Activated naive CD4-positive, alpha-beta T cell treated with anti-CD3 and anti-CD28 coated beads for 36 hours (primary cell): ENCODE measurements at regions not wholly inside any gene's neighbourhood (a gene's known extent, or its start where the extent isn't known, plus 50 kb on each side); places are given as distances from the start of the nearest gene placed in this dataset.

Experiments used
- CTCF ChIA-PET: fragments of 350-600 bp; sonication (Branson Sonifier 250); formaldehyde crosslinking; loops from one replicate; lab custom pipeline; 2021; ENCODE audit warnings: antibody characterized with exemption; lab: Charles Lee
- DNase-seq: peaks from one replicate; pipeline ENCODE4 v3.0.0-alpha.2; 2020
- H3K27ac Mint-ChIP-seq: one replicate; pipeline ENCODE4 v1.8.0; 2021; ENCODE audit warnings: mild to moderate bottlenecking, mixed read lengths
- H3K27me3 Mint-ChIP-seq: one replicate; pipeline ENCODE4 v1.8.0; 2021; ENCODE audit warnings: low read depth, mixed read lengths
- H3K36me3 Mint-ChIP-seq: one replicate; pipeline ENCODE4 v1.8.0; 2021; ENCODE audit warnings: low read depth, mixed read lengths
- H3K4me1 Mint-ChIP-seq: one replicate; pipeline ENCODE4 v1.8.0; 2021; ENCODE audit warnings: low read depth, mixed read lengths
- H3K4me3 Mint-ChIP-seq: one replicate; pipeline ENCODE4 v1.8.0; 2021; ENCODE audit warnings: mild to moderate bottlenecking, moderate library complexity, mixed read lengths
- H3K9me3 Mint-ChIP-seq: one replicate; pipeline ENCODE4 v1.8.0; 2021; ENCODE audit warnings: mixed read lengths
- intact Hi-C: fragments of 100-400 bp; cut with micrococcal nuclease; formaldehyde crosslinking; loops from one replicate; pipeline ENCODE4 v1.15.1; 2023

GRCh38 chr4:12584116-12584875 lies 899.8 kb downstream of the RAB28 start:
- no peak for DNase-seq
- Mint-ChIP-seq H3K36me3 (no peaks in the 10 kb centered on the region), H3K4me1 (no peaks in the 10 kb centered on the region), H3K4me3 (no peak overlapping the region), H3K27ac (no peak overlapping the region), H3K9me3 (no peaks in the 10 kb centered on the region), H3K27me3 (no peaks in the 10 kb centered on the region)
- CTCF ChIA-PET, result no interaction called here
- intact Hi-C loops, result no loop called here

DNA sequence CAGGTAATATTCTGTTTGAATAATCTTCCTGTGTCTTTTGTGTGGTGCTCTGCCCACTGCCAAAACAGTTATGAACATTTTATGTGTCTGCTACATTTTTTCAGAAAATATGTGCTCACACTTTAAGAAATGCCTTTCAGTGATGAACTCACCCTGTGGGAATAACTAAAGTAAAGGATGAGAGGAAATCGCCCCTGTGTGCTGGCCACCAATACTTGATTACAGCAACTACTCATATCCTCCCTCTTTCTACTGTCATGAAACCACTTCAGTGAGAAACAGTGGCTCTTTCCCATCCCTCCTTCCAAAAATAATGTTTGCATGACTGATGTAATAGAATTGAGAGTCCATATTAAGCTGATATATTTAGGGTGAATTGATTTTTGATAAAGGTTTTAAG lies 900.9 kb downstream of the RAB28 start:
- no peak for DNase-seq
- Mint-ChIP-seq H3K4me3 (no peak overlapping the region), H3K36me3 (no peaks in the 10 kb centered on the region), H3K27ac (no peak overlapping the region), H3K4me1 (no peaks in the 10 kb centered on the region), H3K9me3 (no peaks in the 10 kb centered on the region), H3K27me3 (no peaks in the 10 kb centered on the region)
- intact Hi-C loops, result no loop called here
- CTCF ChIA-PET, result no interaction called here

- H3K27me3 Mint-ChIP-seq, result no peaks in the 10 kb centered on the region
- DNase-seq, result no peak
- intact Hi-C loops, result no loop called here
- no peaks in the 10 kb centered on the region for H3K9me3 Mint-ChIP-seq
- H3K36me3 Mint-ChIP-seq, result no peaks in the 10 kb centered on the region
- no peak overlapping the region for H3K27ac Mint-ChIP-seq
- no peak overlapping the region for H3K4me3 Mint-ChIP-seq
- CTCF ChIA-PET, result interaction anchor here (0.6 to 1.6 kb wide), 2 partner anchors 51 to 702 kb away, joined by 3 read pairs; no protein-coding TSS in a partner anchor
- no peaks in the 10 kb centered on the region for H3K4me1 Mint-ChIP-seq
Observed at GRCh38 chr4:12580787-12581186, 903.4 kb downstream of the RAB28 start.

GRCh38 chr4:12579172-12579571 lies 905.0 kb downstream of the RAB28 start:
- DNase-seq, result no peak
- H3K36me3 Mint-ChIP-seq, result no peaks in the 10 kb centered on the region
- no peak overlapping the region for H3K27ac Mint-ChIP-seq
- no peak overlapping the region for H3K4me3 Mint-ChIP-seq
- H3K4me1 Mint-ChIP-seq, result no peaks in the 10 kb centered on the region
- H3K27me3 Mint-ChIP-seq, result no peaks in the 10 kb centered on the region
- H3K9me3 Mint-ChIP-seq, result no peaks in the 10 kb centered on the region
- CTCF ChIA-PET, result no interaction called here
- intact Hi-C loops, result no loop called here

- H3K36me3 Mint-ChIP-seq, result no peaks in the 10 kb centered on the region
- H3K9me3 Mint-ChIP-seq, result no peaks in the 10 kb centered on the region
- H3K4me1 Mint-ChIP-seq, result no peaks in the 10 kb centered on the region
- CTCF ChIA-PET, result no interaction called here
- intact Hi-C loops, result no loop called here
- H3K4me3 Mint-ChIP-seq, result no peak overlapping the region
- H3K27ac Mint-ChIP-seq, result no peak overlapping the region
- no peak for DNase-seq
- H3K27me3 Mint-ChIP-seq, result peaks cover 3% of the 10 kb centered on the region
Observed at GRCh38 chr4:12576409-12576808, 907.7 kb downstream of the RAB28 start.

GRCh38 chr4:12573716-12574115 lies 910.4 kb downstream of the RAB28 start:
- Mint-ChIP-seq H3K27ac (no peak overlapping the region), H3K9me3 (no peaks in the 10 kb centered on the region), H3K27me3 (peaks cover 4% of the 10 kb centered on the region), H3K36me3 (no peaks in the 10 kb centered on the region), H3K4me3 (no peak overlapping the region), H3K4me1 (no peaks in the 10 kb centered on the region)
- DNase-seq, result no peak
- intact Hi-C loops, result no loop called here
- CTCF ChIA-PET, result no interaction called here

DNA sequence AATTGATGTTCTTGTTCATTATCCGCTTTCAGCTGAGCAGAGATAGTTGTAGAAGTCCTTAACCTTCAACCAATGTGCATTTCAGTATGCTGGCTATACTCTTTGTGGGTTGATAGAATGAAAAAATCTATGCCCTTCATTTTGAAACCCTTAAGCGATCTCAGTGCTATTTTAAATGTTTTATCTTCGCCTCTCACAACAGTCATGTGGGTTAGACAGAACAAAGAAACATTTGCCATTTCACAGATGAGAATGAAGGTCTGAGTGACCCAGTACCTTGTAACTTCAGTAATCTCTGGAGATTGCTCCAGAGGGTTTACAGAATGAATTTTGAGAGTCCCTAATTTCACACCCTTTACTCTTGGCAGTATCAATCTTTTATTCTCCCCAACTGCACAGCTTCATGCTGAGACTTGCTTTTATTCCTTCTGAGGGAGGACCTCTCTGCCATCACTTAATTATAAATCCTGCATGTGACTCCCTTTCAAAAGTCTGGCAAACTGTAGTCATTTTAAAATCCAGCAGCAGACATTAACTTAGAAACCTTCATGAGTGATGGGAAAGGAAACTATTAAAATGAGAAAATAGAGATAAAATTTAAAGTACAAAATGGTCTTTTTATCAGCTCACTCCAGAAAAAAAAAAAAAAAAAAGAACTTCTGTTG lies 921.5 kb downstream of the RAB28 start:
- Mint-ChIP-seq H3K9me3 (no peaks in the 10 kb centered on the region), H3K27me3 (peaks cover 3% of the 10 kb centered on the region)
- intact Hi-C loops, result no loop called here

GRCh38 chr4:12562021-12562420 lies 922.1 kb downstream of the RAB28 start:
- H3K27me3 Mint-ChIP-seq, result peaks cover 3% of the 10 kb centered on the region
- H3K27ac Mint-ChIP-seq, result no peak overlapping the region
- no peak for DNase-seq
- H3K36me3 Mint-ChIP-seq, result no peaks in the 10 kb centered on the region
- H3K4me1 Mint-ChIP-seq, result no peaks in the 10 kb centered on the region
- CTCF ChIA-PET, result no interaction called here
- intact Hi-C loops, result no loop called here
- no peak overlapping the region for H3K4me3 Mint-ChIP-seq
- H3K9me3 Mint-ChIP-seq, result no peaks in the 10 kb centered on the region

More for the DNA sequence above, 921.5 kb downstream of the RAB28 start:
- DNase-seq, result no peak
- Mint-ChIP-seq H3K4me1 (no peaks in the 10 kb centered on the region), H3K4me3 (no peak overlapping the region), H3K27ac (no peak overlapping the region), H3K36me3 (no peaks in the 10 kb centered on the region)
- CTCF ChIA-PET, result no interaction called here

DNA sequence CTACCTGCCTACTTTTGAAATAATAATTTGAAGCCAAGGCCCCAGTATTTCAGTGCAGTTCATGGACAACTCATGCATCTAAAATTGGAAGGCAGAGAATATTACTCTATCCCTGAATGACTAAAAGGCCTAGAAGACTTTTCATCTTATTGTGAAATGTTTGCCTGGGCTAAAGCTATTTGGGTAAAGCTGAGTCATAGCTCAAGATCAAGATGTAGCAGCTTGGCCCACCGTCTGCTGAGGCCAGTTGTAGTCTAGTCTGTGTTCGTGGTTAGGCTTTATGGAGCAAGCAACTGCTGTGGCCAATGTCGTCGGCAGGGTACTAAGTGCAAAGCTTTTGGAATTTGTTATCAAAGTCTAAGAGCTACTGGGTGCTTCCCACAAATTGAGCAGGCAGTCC lies 929.1 kb downstream of the RAB28 start:
- Mint-ChIP-seq H3K36me3 (no peaks in the 10 kb centered on the region), H3K4me3 (no peak overlapping the region), H3K4me1 (no peaks in the 10 kb centered on the region), H3K27me3 (no peaks in the 10 kb centered on the region), H3K27ac (no peak overlapping the region), H3K9me3 (peaks cover 1% of the 10 kb centered on the region)
- DNase-seq, result no peak
- intact Hi-C loops, result no loop called here
- CTCF ChIA-PET, result no interaction called here

GRCh38 chr4:12548678-12549077 lies 935.5 kb downstream of the RAB28 start:
- Mint-ChIP-seq H3K27ac (no peak overlapping the region), H3K9me3 (peaks cover 3% of the 10 kb centered on the region), H3K4me1 (no peaks in the 10 kb centered on the region), H3K36me3 (no peaks in the 10 kb centered on the region), H3K4me3 (no peak overlapping the region), H3K27me3 (no peaks in the 10 kb centered on the region)
- intact Hi-C loops, result no loop called here
- CTCF ChIA-PET, result no interaction called here
- no peak for DNase-seq

DNA sequence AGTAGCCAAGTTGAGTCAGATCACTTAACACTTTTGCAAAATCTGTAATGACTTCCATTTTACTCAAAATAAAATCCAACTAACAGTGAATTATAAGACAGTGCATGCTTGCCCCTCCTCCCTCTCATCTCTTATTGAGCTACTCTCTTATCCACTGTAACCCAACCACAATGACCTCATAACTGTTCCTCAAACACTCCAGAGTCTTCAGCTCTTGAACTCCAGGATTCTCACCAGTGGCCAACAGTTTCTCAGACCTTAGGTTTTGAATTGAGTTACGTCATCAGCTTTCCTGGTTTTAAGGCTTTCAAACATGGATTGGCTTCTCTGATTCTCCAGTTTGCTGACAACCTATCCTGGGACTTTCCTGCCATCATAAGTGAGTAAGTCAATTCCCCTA lies 938.3 kb downstream of the RAB28 start:
- Mint-ChIP-seq H3K27me3 (no peaks in the 10 kb centered on the region), H3K4me1 (no peaks in the 10 kb centered on the region), H3K27ac (no peak overlapping the region), H3K4me3 (no peak overlapping the region), H3K9me3 (peaks cover 2% of the 10 kb centered on the region), H3K36me3 (no peaks in the 10 kb centered on the region)
- CTCF ChIA-PET, result no interaction called here
- no peak for DNase-seq
- intact Hi-C loops, result no loop called here

DNA sequence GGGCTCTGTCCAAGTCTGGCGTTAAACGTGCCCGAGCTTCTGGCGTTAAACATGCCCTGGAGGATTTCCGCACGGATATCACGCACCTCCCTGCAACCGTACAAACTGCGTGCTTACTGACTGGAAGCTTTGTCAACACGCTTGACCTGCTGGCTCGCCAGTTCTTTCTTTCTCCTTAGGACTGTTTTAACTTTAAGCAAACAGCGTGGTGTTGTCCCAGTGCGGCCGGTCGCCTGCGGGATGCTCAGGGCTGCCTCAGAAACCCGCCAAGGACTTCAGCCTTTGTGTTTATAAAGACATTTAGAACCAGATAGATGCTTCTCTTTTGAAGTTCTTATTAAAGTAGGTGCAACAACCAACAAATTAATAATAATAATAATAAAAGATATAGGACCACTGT lies 946.0 kb downstream of the RAB28 start:
- H3K27me3 Mint-ChIP-seq, result no peaks in the 10 kb centered on the region
- H3K4me3 Mint-ChIP-seq, result no peak overlapping the region
- CTCF ChIA-PET, result no interaction called here
- no peak for DNase-seq
- intact Hi-C loops, result no loop called here
- H3K9me3 Mint-ChIP-seq, result no peaks in the 10 kb centered on the region
- H3K36me3 Mint-ChIP-seq, result no peaks in the 10 kb centered on the region
- no peaks in the 10 kb centered on the region for H3K4me1 Mint-ChIP-seq
- H3K27ac Mint-ChIP-seq, result no peak overlapping the region

- Mint-ChIP-seq H3K4me3 (no peak overlapping the region), H3K9me3 (no peaks in the 10 kb centered on the region), H3K4me1 (no peaks in the 10 kb centered on the region), H3K36me3 (no peaks in the 10 kb centered on the region), H3K27me3 (no peaks in the 10 kb centered on the region), H3K27ac (no peak overlapping the region)
- intact Hi-C loops, result no loop called here
- CTCF ChIA-PET, result no interaction called here
- no peak for DNase-seq
Observed at GRCh38 chr4:12534684-12535083, 949.5 kb downstream of the RAB28 start.
